GM23338 (cell line): ENCODE measurements at regions not wholly inside any gene's neighbourhood (a gene's known extent, or its start where the extent isn't known, plus 50 kb on each side); places are given as distances from the start of the nearest gene placed in this dataset.

Experiments used
- ATAC-seq: fragments of 200-7000 bp; cut with Tn5 transposase; 3 replicates; pipeline ENCODE4 v1.9.1; 2020
- DNase-seq: peaks from one replicate; pipeline ENCODE4 v3.0.0-alpha.2; 2015; ENCODE audit warnings: low spot score
- H2AFZ ChIP-seq: fragments of 200-600 bp; sonication (generic); 2 replicates; pipeline ENCODE4 v1.8.0; 2016; ENCODE audit warnings: antibody characterized with exemption, mild to moderate bottlenecking, moderate library complexity
- H3F3A ChIP-seq: fragments of 200-600 bp; sonication (generic); replicated peaks from 2 replicates; pipeline ENCODE4 v1.8.0; 2017; ENCODE audit warnings: antibody characterized with exemption, mixed run types, low read depth
- H3K27ac ChIP-seq: fragments of 200-600 bp; sonication (generic); 2 replicates; pipeline ENCODE4 v1.6.1; 2016; ENCODE audit warnings: low read depth
- H3K27me3 ChIP-seq: fragments of 200-600 bp; sonication (generic); 2 replicates; pipeline ENCODE4 v1.8.0; 2016; ENCODE audit warnings: mild to moderate bottlenecking, mixed run types, moderate library complexity; ENCODE audit not compliant: insufficient read depth
- H3K36me3 ChIP-seq: fragments of 200-600 bp; sonication (generic); 2 replicates; pipeline ENCODE4 v1.8.0; 2016; ENCODE audit warnings: mild to moderate bottlenecking; ENCODE audit not compliant: insufficient read depth
- H3K4me1 ChIP-seq: fragments of 200-600 bp; sonication (generic); 2 replicates; pipeline ENCODE4 v1.8.0; 2016; ENCODE audit warnings: mild to moderate bottlenecking, moderate library complexity; ENCODE audit not compliant: insufficient read depth
- H3K4me2 ChIP-seq: fragments of 200-600 bp; sonication (generic); 2 replicates; pipeline ENCODE4 v1.7.1; 2017; ENCODE audit warnings: mixed run types
- H3K4me3 ChIP-seq: fragments of 200-600 bp; sonication (generic); 2 replicates; pipeline ENCODE4 v1.6.1; 2016; ENCODE audit warnings: mixed run types
- H3K79me2 ChIP-seq: fragments of 200-600 bp; sonication (generic); replicated peaks from 2 replicates; pipeline ENCODE4 v1.8.0; 2017; ENCODE audit warnings: mild to moderate bottlenecking; ENCODE audit not compliant: insufficient read depth
- H3K9me2 ChIP-seq: fragments of 200-600 bp; sonication (generic); 2 replicates; pipeline ENCODE4 v1.8.0; 2017; ENCODE audit not compliant: insufficient read depth
- H4K20me1 ChIP-seq: fragments of 200-600 bp; sonication (generic); replicated peaks from 2 replicates; pipeline ENCODE4 v1.8.0; 2017; ENCODE audit warnings: mild to moderate bottlenecking; ENCODE audit not compliant: insufficient read depth
- H3K27ac Mint-ChIP-seq: 2 replicates; pipeline ENCODE4 v1.8.0; 2020; ENCODE audit warnings: inconsistent platforms, mild to moderate bottlenecking, moderate library complexity, mixed read lengths
- H3K27me3 Mint-ChIP-seq: 3 replicates; pipeline ENCODE4 v1.8.0; 2022; ENCODE audit warnings: low read depth, mild to moderate bottlenecking, moderate library complexity, mixed read lengths, inconsistent platforms; ENCODE audit not compliant: insufficient read depth, poor library complexity
- H3K36me3 Mint-ChIP-seq: 3 replicates; pipeline ENCODE4 v1.8.0; 2021; ENCODE audit warnings: low read depth, mild to moderate bottlenecking, inconsistent platforms, moderate library complexity, mixed read lengths
- H3K4me1 Mint-ChIP-seq: 3 replicates; pipeline ENCODE4 v1.8.0; 2020; ENCODE audit warnings: mild to moderate bottlenecking, inconsistent platforms, mixed read lengths
- H3K4me3 Mint-ChIP-seq: 3 replicates; pipeline ENCODE4 v1.8.0; 2021; ENCODE audit warnings: moderate library complexity, mild to moderate bottlenecking, inconsistent platforms, mixed read lengths
- H3K9me3 Mint-ChIP-seq: 3 replicates; pipeline ENCODE4 v1.8.0; 2020; ENCODE audit warnings: moderate library complexity, mild to moderate bottlenecking, inconsistent platforms, mixed read lengths
- CREB1 ChIP-seq: fragments of 250-450 bp; sonication (Bioruptor Pico); IDR thresholded peaks from 2 replicates; pipeline ENCODE4 v1.5.0; 2020; ENCODE audit warnings: low read depth, mild to moderate bottlenecking, moderate library complexity
- CTCF ChIP-seq, 2 experiments: fragments of 200-600 bp in 1 of 2; sonication (generic) in 1 of 2; conservative IDR thresholded peaks; 2 replicates each; pipeline versions ENCODE4 v1.5.1 to v1.6.1; 2016 to 2017; ENCODE audit warnings: antibody characterized with exemption in 2 of 2, low read depth in 2 of 2, mild to moderate bottlenecking in 2 of 2, moderate library complexity in 1 of 2
- ETS1 ChIP-seq: IDR thresholded peaks from 2 replicates; pipeline ENCODE4 v1.6.1; 2016; ENCODE audit warnings: antibody characterized with exemption
- EZH2phosphoT487 ChIP-seq: fragments of 200-600 bp; sonication (generic); IDR thresholded peaks from one replicate; pipeline ENCODE4 v1.8.1; 2018; ENCODE audit warnings: antibody characterized with exemption; ENCODE audit not compliant: unreplicated experiment
- JUNB ChIP-seq: IDR thresholded peaks from one replicate; pipeline ENCODE4 v1.6.1; 2016; ENCODE audit warnings: antibody characterized with exemption; ENCODE audit not compliant: unreplicated experiment
- NANOG ChIP-seq: IDR thresholded peaks from 2 replicates; pipeline ENCODE4 v1.6.1; 2016; ENCODE audit warnings: antibody characterized with exemption, borderline replicate concordance
- POLR2AphosphoS5 ChIP-seq: IDR thresholded peaks from 2 replicates; pipeline ENCODE4 v1.6.1; 2016; ENCODE audit warnings: antibody characterized with exemption, low read depth
- REST ChIP-seq: IDR thresholded peaks from one replicate; pipeline ENCODE4 v1.6.1; 2018; ENCODE audit warnings: antibody characterized with exemption; ENCODE audit not compliant: unreplicated experiment
- STAT1 ChIP-seq: IDR thresholded peaks from one replicate; pipeline ENCODE4 v1.6.1; 2016; ENCODE audit warnings: antibody characterized with exemption; ENCODE audit not compliant: unreplicated experiment
- ZNF114 ChIP-seq: fragments of 250-450 bp; sonication (Bioruptor Pico); IDR thresholded peaks from 2 replicates; pipeline ENCODE4 v1.5.0; 2020; ENCODE audit warnings: mild to moderate bottlenecking, moderate library complexity
- TF ChIP-seq, protein P1 (sequence below): fragments of 250-450 bp; sonication (Bioruptor Pico); IDR thresholded peaks from 2 replicates; pipeline ENCODE4 v1.5.0; 2020; ENCODE audit warnings: mild to moderate bottlenecking, moderate library complexity

- H3K27ac Mint-ChIP-seq, result no peak overlapping the region
Observed at GRCh38 chr12:31875609-31875964, 83.6 kb upstream of the RESF1 start.

More at GRCh38 chr12:31875609-31875964, 83.6 kb upstream of the RESF1 start:
- no peak overlapping the region for H3K4me3 ChIP-seq
- H3K9me2 ChIP-seq, result no peaks in the 10 kb centered on the region
- no peaks in the 10 kb centered on the region for H4K20me1 ChIP-seq
- H3K27ac ChIP-seq, result no peak overlapping the region; the same call in 1 of the 2 replicates
- Mint-ChIP-seq H3K36me3 (peaks cover 27% of the 10 kb centered on the region), H3K9me3 (peaks cover 31% of the 10 kb centered on the region), H3K27me3 (peaks cover 20% of the 10 kb centered on the region), H3K4me1 (peaks cover 21% of the 10 kb centered on the region), H3K4me3 (no peak overlapping the region)
- 0 out of 2 replicates have a peak, but pooled peaks cover 5% of the 10 kb centered on the region for H3F3A ChIP-seq
- H3K36me3 ChIP-seq, result no peaks in the 10 kb centered on the region; the same call in 1 of the 2 replicates
- no peaks in the 10 kb centered on the region for H3K27me3 ChIP-seq
- H3K4me2 ChIP-seq, result no peak overlapping the region
- no peak for TF ChIP-seq EZH2phosphoT487
- no peak for TF ChIP-seq NANOG
- no peak for TF ChIP-seq STAT1
- TF ChIP-seq, protein P1, sequence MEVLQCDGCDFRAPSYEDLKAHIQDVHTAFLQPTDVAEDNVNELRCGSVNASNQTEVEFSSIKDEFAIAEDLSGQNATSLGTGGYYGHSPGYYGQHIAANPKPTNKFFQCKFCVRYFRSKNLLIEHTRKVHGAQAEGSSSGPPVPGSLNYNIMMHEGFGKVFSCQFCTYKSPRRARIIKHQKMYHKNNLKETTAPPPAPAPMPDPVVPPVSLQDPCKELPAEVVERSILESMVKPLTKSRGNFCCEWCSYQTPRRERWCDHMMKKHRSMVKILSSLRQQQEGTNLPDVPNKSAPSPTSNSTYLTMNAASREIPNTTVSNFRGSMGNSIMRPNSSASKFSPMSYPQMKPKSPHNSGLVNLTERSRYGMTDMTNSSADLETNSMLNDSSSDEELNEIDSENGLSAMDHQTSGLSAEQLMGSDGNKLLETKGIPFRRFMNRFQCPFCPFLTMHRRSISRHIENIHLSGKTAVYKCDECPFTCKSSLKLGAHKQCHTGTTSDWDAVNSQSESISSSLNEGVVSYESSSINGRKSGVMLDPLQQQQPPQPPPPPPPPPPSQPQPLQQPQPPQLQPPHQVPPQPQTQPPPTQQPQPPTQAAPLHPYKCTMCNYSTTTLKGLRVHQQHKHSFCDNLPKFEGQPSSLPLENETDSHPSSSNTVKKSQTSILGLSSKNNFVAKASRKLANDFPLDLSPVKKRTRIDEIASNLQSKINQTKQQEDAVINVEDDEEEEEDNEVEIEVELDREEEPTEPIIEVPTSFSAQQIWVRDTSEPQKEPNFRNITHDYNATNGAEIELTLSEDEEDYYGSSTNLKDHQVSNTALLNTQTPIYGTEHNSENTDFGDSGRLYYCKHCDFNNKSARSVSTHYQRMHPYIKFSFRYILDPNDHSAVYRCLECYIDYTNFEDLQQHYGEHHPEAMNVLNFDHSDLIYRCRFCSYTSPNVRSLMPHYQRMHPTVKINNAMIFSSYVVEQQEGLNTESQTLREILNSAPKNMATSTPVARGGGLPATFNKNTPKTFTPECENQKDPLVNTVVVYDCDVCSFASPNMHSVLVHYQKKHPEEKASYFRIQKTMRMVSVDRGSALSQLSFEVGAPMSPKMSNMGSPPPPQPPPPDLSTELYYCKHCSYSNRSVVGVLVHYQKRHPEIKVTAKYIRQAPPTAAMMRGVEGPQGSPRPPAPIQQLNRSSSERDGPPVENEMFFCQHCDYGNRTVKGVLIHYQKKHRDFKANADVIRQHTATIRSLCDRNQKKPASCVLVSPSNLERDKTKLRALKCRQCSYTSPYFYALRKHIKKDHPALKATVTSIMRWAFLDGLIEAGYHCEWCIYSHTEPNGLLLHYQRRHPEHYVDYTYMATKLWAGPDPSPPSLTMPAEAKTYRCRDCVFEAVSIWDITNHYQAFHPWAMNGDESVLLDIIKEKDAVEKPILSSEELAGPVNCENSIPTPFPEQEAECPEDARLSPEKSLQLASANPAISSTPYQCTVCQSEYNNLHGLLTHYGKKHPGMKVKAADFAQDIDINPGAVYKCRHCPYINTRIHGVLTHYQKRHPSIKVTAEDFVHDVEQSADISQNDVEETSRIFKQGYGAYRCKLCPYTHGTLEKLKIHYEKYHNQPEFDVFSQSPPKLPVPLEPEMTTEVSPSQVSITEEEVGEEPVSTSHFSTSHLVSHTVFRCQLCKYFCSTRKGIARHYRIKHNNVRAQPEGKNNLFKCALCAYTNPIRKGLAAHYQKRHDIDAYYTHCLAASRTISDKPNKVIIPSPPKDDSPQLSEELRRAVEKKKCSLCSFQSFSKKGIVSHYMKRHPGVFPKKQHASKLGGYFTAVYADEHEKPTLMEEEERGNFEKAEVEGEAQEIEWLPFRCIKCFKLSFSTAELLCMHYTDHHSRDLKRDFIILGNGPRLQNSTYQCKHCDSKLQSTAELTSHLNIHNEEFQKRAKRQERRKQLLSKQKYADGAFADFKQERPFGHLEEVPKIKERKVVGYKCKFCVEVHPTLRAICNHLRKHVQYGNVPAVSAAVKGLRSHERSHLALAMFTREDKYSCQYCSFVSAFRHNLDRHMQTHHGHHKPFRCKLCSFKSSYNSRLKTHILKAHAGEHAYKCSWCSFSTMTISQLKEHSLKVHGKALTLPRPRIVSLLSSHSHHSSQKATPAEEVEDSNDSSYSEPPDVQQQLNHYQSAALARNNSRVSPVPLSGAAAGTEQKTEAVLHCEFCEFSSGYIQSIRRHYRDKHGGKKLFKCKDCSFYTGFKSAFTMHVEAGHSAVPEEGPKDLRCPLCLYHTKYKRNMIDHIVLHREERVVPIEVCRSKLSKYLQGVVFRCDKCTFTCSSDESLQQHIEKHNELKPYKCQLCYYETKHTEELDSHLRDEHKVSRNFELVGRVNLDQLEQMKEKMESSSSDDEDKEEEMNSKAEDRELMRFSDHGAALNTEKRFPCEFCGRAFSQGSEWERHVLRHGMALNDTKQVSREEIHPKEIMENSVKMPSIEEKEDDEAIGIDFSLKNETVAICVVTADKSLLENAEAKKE (CRISPR knock-in tag), result no peak
- no peak for TF ChIP-seq JUNB
- no peak for TF ChIP-seq CREB1 (CRISPR knock-in tag)
- no peak for TF ChIP-seq CTCF (conservative IDR thresholded peaks at IDR 0.05; ENCODE audit: low read depth in 2 of 2)
- no peak for TF ChIP-seq POLR2AphosphoS5
- no peak for TF ChIP-seq ETS1
- TF ChIP-seq ZNF114 (CRISPR knock-in tag), result no peak
- no peak for TF ChIP-seq REST
- no peaks in the 10 kb centered on the region for H3K79me2 ChIP-seq
- H2AFZ ChIP-seq, result peak overlapping the region; percentile 94
- peaks cover 23% of the 10 kb centered on the region for H3K4me1 ChIP-seq
- ATAC-seq, result no peak
- no peak for DNase-seq
